HepG2 (cell line): ENCODE measurements at regions not wholly inside any gene's neighbourhood (a gene's known extent, or its start where the extent isn't known, plus 50 kb on each side); places are given as distances from the start of the nearest gene placed in this dataset.

Source experiments
- EEA1 ChIP-seq: sonication (generic); formaldehyde crosslinking; IDR thresholded peaks from 2 replicates; pipeline ENCODE4 v1.5.1; 2020; ENCODE audit warnings: mild to moderate bottlenecking, missing genetic modification reagents, borderline replicate concordance
- ELF3 ChIP-seq: IDR thresholded peaks from 2 replicates; pipeline ENCODE4 v1.6.1; 2016; ENCODE audit warnings: missing genetic modification reagents, missing compliant biosample characterization
- GATA4 ChIP-seq: sonication (generic); IDR thresholded peaks from 2 replicates; pipeline ENCODE4 v1.6.1; 2016; ENCODE audit warnings: antibody characterized with exemption, low read depth, borderline replicate concordance
- KMT2B ChIP-seq: IDR thresholded peaks from 2 replicates; pipeline ENCODE4 v1.6.1; 2016; ENCODE audit warnings: missing genetic modification reagents, missing compliant biosample characterization
- SATB2 ChIP-seq: sonication (generic); formaldehyde crosslinking; IDR thresholded peaks from 2 replicates; pipeline ENCODE4 v1.5.0; 2020; ENCODE audit warnings: missing genetic modification reagents
- ZNF577 ChIP-seq: sonication (generic); formaldehyde crosslinking; IDR thresholded peaks from 2 replicates; pipeline ENCODE4 v1.4.0; 2020; ENCODE audit warnings: mild to moderate bottlenecking, low read depth, missing genetic modification reagents, borderline replicate concordance
- ZSCAN29 ChIP-seq: sonication (generic); formaldehyde crosslinking; conservative IDR thresholded peaks from 2 replicates; pipeline ENCODE4 v1.4.0; 2020; ENCODE audit warnings: mild to moderate bottlenecking, missing genetic modification reagents
- TF ChIP-seq, protein P1 (sequence below): sonication (generic); formaldehyde crosslinking; IDR thresholded peaks from 2 replicates; pipeline ENCODE4 v1.5.1; 2020; ENCODE audit warnings: mild to moderate bottlenecking, missing genetic modification reagents, moderate library complexity
- TF ChIP-seq, protein P2 (sequence below): sonication (generic); formaldehyde crosslinking; conservative IDR thresholded peaks from 2 replicates; pipeline ENCODE4 v1.4.0; 2020; ENCODE audit warnings: missing genetic modification reagents
- TF ChIP-seq, protein P3 (sequence below): IDR thresholded peaks from 2 replicates; pipeline ENCODE4 v1.6.1; 2016; ENCODE audit warnings: mild to moderate bottlenecking

DNA sequence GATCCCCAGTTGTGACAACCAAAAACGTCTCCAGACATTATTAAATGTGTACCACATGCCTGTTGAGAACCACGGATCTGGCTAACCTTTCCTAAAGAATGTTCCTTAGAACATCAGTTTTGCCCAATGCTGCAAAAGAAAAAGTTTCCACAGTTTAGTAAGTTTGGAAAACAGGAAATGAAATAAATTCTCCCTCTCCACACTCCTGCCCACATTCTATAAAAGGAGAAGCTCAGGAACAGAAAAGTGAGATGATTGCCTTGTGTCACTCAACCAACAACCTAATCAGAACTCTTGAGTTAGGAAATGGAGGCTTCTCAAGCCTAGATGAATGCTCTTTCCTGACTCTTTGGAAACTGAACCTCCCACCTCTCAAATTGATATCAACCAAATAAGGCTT is 56.1 kb upstream of the NFE2L2 start (continued):
- TF ChIP-seq, protein P1, sequence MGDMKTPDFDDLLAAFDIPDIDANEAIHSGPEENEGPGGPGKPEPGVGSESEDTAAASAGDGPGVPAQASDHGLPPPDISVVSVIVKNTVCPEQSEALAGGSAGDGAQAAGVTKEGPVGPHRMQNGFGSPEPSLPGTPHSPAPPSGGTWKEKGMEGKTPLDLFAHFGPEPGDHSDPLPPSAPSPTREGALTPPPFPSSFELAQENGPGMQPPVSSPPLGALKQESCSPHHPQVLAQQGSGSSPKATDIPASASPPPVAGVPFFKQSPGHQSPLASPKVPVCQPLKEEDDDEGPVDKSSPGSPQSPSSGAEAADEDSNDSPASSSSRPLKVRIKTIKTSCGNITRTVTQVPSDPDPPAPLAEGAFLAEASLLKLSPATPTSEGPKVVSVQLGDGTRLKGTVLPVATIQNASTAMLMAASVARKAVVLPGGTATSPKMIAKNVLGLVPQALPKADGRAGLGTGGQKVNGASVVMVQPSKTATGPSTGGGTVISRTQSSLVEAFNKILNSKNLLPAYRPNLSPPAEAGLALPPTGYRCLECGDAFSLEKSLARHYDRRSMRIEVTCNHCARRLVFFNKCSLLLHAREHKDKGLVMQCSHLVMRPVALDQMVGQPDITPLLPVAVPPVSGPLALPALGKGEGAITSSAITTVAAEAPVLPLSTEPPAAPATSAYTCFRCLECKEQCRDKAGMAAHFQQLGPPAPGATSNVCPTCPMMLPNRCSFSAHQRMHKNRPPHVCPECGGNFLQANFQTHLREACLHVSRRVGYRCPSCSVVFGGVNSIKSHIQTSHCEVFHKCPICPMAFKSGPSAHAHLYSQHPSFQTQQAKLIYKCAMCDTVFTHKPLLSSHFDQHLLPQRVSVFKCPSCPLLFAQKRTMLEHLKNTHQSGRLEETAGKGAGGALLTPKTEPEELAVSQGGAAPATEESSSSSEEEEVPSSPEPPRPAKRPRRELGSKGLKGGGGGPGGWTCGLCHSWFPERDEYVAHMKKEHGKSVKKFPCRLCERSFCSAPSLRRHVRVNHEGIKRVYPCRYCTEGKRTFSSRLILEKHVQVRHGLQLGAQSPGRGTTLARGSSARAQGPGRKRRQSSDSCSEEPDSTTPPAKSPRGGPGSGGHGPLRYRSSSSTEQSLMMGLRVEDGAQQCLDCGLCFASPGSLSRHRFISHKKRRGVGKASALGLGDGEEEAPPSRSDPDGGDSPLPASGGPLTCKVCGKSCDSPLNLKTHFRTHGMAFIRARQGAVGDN (CRISPR knock-in tag) = no peak
- TF ChIP-seq KMT2B (CRISPR knock-in tag) (no peak), SATB2 (CRISPR knock-in tag) (no peak), GATA4 (no peak), ZSCAN29 (CRISPR knock-in tag) (no peak), EEA1 (CRISPR knock-in tag) (no peak), ZNF577 (CRISPR knock-in tag) (no peak), ELF3 (CRISPR knock-in tag) (no peak)
- TF ChIP-seq, protein P2, sequence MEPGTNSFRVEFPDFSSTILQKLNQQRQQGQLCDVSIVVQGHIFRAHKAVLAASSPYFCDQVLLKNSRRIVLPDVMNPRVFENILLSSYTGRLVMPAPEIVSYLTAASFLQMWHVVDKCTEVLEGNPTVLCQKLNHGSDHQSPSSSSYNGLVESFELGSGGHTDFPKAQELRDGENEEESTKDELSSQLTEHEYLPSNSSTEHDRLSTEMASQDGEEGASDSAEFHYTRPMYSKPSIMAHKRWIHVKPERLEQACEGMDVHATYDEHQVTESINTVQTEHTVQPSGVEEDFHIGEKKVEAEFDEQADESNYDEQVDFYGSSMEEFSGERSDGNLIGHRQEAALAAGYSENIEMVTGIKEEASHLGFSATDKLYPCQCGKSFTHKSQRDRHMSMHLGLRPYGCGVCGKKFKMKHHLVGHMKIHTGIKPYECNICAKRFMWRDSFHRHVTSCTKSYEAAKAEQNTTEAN (CRISPR knock-in tag) = no peak
- TF ChIP-seq, protein P3, sequence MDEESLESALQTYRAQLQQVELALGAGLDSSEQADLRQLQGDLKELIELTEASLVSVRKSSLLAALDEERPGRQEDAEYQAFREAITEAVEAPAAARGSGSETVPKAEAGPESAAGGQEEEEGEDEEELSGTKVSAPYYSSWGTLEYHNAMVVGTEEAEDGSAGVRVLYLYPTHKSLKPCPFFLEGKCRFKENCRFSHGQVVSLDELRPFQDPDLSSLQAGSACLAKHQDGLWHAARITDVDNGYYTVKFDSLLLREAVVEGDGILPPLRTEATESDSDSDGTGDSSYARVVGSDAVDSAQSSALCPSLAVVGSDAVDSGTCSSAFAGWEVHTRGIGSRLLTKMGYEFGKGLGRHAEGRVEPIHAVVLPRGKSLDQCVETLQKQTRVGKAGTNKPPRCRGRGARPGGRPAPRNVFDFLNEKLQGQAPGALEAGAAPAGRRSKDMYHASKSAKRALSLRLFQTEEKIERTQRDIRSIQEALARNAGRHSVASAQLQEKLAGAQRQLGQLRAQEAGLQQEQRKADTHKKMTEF (CRISPR knock-in tag) = no peak
